Heart right ventricle (tissue), 16 donors: ENCODE measurements at regions not wholly inside any gene's neighbourhood (a gene's known extent, or its start where the extent isn't known, plus 50 kb on each side); places are given as distances from the start of the nearest gene placed in this dataset.
A peak's percentile ranks its signal among the peaks of the same experiment; 100 is the strongest.

ENCODE experiments used
- ATAC-seq, 8 donors: fragments of 200-7000 bp; cut with Tn5 transposase; one replicate each; pipeline ENCODE4 v1.9.1; 2020; ENCODE audit warnings: mild to moderate bottlenecking in 8 of 8, moderate library complexity in 8 of 8, moderate number of reproducible peaks in 1 of 8
- DNase-seq, 2 donors: peaks; one replicate each; pipeline ENCODE4 v3.0.0-alpha.2; 2020
- H3K27ac ChIP-seq, 10 donors: fragments of 200-600 bp; sonication (generic) in 2 of 10; one replicate each; pipeline versions ENCODE4 v1.5.0 to v1.8.0; 2020 to 2022; ENCODE audit warnings: mild to moderate bottlenecking in 3 of 10
- H3K27me3 ChIP-seq, 7 donors: fragments of 200-600 bp; one replicate each; pipeline ENCODE4 v1.8.0; 2021 to 2022; ENCODE audit warnings: mild to moderate bottlenecking in 2 of 7
- H3K36me3 ChIP-seq, 9 donors: fragments of 200-600 bp; sonication (generic) in 1 of 9; one replicate each; pipeline versions ENCODE4 v1.5.0 to v1.8.0; 2020 to 2022; ENCODE audit warnings: mild to moderate bottlenecking in 2 of 9
- H3K4me1 ChIP-seq, 9 donors: fragments of 200-600 bp; sonication (generic) in 1 of 9; one replicate each; pipeline versions ENCODE4 v1.5.0 to v1.8.0; 2020 to 2022; ENCODE audit warnings: mild to moderate bottlenecking in 4 of 9
- H3K4me3 ChIP-seq, 10 donors: fragments of 200-600 bp; sonication (generic) in 2 of 10; one replicate each; pipeline versions ENCODE4 v1.5.0 to v1.8.0; 2020 to 2022; ENCODE audit warnings: mild to moderate bottlenecking in 7 of 10, moderate library complexity in 2 of 10
- H3K9me3 ChIP-seq, 11 donors: fragments of 200-600 bp in 10 of 11; sonication (generic) in 2 of 11; one replicate each; pipeline versions ENCODE4 v1.5.0 to v1.8.0; 2013 to 2022; ENCODE audit warnings: mild to moderate bottlenecking in 2 of 11, control low read depth in 1 of 11, moderate library complexity in 1 of 11
- WGBS, 2 donors: extraction: QIAGEN DNeasy Blood & Tissue Kit; methylation state at CpG; one replicate each; pipeline ENCODE4 v1.1.7; 2013; ENCODE audit warnings: inconsistent platforms in 1 of 2; 5-methylcytosine and 5-hydroxymethylcytosine counted together
- intact Hi-C, 10 donors: fragments of 100-400 bp; cut with DNase I; formaldehyde crosslinking; loops; one replicate each; pipeline versions ENCODE4 v1.11.1 to v1.14.2; 2022
- TF ChIP-seq, protein P1 (sequence below), 9 donors: fragments of 200-600 bp; sonication (generic) in 2 of 9; IDR thresholded peaks; one replicate each; pipeline versions ENCODE4 v1.5.0 to v1.8.0; 2021 to 2022; ENCODE audit warnings: antibody characterized with exemption in 9 of 9, mild to moderate bottlenecking in 5 of 9, moderate library complexity in 1 of 9
- donor health status: Arrhythmogenic right ventricular cardiomyopathy.
- donor health status: ischemic (EF 13 %, LVEDD 7.1; RV severe dilation, severe dysfunction).
- donor health status: healthy with polysubstance abuse.
- donor health status: DM: no; HTN: yes; CAD: no.
- donor health status: DM: no; HTN: no; CAD: no.
- donor health status: ischemic (EF 25% LVEDD 6.9; RV normal size, moderate dysfunction).
- donor health status: ischemic (EF 25% LVEDD 5.7; RV mildly dilated, moderate dysfunction).
- donor health status: healthy.
- donor health status: DM: yes; HTN: yes; CAD: no.
- donor health status: Ischemic cardiomyopathy.
- donor health status: ischemic (EF 35%, LVEDD 5.7; RV mildly dilated, moderate dysfunction).
- donor health status: nonischemic (EF 11% LVEDD 7.7; RV severe dilation, severe dysfunction).
- donor health status: DM: yes; HTN: yes; CAD: no.
- donor health status: PGD.
- donor health status: ischemic (EF 29% LVEDD 5.4; RV normal size, mild dysfunction).
- donor health status: nonischemic (EF 23%, LVEDD 6.1; RV moderate dilation, normal function).

DNA sequence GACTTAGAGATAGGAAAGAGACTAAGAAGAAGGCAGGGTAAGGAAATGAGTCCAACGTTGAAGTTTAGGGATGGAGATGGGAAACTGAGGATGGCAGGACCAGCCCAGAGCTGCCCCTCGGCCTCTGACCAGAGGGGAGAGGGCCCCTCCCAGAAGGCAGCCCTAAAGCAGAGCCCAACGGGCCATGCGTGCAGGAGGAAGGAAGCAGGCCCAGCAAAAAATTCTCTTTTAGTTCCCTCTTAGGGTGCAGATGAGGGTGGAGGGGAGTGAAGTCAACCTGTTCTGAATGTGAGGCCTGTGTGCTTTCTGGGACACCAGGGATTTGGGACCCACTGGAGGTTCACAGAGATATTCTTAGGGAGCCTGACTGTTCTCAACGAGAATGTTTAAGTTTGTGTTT is 225.4 kb downstream of the RHOU start:
- ATAC-seq = peak in 1 of 8 donors; percentile 23

DNA sequence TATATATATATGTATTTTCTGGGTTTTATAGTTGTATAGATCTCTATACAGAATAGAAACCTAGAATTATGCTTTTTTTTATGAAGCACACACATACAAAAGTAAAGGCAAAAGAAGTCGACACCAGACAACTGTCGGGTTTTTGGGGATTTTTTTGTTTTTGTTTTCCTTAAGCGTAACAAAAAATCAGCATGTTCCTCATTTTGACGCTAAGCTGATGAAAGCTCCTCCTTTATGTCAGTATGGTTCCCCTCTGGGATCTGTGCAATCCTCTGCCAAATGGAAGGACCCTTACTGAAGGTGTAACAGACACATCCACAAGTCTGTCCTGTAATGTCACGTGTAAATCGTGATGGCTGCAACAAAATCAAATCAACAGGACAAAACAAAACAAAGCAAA is 226.2 kb downstream of the RHOU start:
- no peak for DNase-seq
- ATAC-seq = no peak
- 88 to 95% methylated on average over 6 of the region's 6 CpGs for WGBS, 2 donors
- Histone ChIP-seq H3K36me3 (no peaks in the 10 kb centered on the region), H3K4me3 (no peak overlapping the region), H3K4me1 (peaks cover 0 to 17% (median 13%) of the 10 kb centered on the region in 9 donors), H3K9me3 (no peaks in the 10 kb centered on the region), H3K27me3 (no peaks in the 10 kb centered on the region), H3K27ac (peak overlapping the region in 1 of 10 donors; percentile 69)
- intact Hi-C loops = no loop called here
- TF ChIP-seq, protein P1, sequence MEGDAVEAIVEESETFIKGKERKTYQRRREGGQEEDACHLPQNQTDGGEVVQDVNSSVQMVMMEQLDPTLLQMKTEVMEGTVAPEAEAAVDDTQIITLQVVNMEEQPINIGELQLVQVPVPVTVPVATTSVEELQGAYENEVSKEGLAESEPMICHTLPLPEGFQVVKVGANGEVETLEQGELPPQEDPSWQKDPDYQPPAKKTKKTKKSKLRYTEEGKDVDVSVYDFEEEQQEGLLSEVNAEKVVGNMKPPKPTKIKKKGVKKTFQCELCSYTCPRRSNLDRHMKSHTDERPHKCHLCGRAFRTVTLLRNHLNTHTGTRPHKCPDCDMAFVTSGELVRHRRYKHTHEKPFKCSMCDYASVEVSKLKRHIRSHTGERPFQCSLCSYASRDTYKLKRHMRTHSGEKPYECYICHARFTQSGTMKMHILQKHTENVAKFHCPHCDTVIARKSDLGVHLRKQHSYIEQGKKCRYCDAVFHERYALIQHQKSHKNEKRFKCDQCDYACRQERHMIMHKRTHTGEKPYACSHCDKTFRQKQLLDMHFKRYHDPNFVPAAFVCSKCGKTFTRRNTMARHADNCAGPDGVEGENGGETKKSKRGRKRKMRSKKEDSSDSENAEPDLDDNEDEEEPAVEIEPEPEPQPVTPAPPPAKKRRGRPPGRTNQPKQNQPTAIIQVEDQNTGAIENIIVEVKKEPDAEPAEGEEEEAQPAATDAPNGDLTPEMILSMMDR (IDR thresholded peaks at IDR 0.05) = no peak

More for the DNA sequence above, 225.4 kb downstream of the RHOU start:
- WGBS, 2 donors = 66 to 67% methylated on average over 5 of the region's 5 CpGs
- DNase-seq = no peak
- peak overlapping the region in 1 of 10 donors; percentile 69 for H3K27ac ChIP-seq
- H3K9me3 ChIP-seq = no peaks in the 10 kb centered on the region
- H3K4me3 ChIP-seq = no peak overlapping the region
- peaks cover 0 to 17% (median 13%) of the 10 kb centered on the region in 9 donors for H3K4me1 ChIP-seq
- H3K27me3 ChIP-seq = no peaks in the 10 kb centered on the region
- no peaks in the 10 kb centered on the region for H3K36me3 ChIP-seq
- TF ChIP-seq, protein P1 (IDR thresholded peaks at IDR 0.05) = no peak
- intact Hi-C loops = no loop called here

DNA sequence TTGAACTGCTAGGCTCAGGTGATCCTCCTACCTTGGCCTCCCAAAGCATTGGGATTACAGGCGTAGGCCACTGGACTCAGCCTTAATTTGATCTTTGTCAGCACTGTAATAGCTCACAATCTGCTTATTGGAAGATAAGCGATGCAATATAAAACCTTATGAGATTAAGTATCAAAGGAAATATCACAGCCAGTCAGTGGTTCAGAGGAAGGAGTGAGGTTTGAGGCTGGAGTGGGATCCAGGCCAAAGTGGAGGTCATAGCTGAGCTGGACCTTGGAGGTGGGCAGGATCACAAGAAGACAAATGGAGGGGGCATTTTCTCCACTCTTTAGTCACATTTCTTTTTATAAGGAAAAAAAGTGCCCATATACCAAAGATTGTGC is 228.5 kb downstream of the RHOU start:
- H3K4me3 ChIP-seq = no peak overlapping the region
- no peaks in the 10 kb centered on the region for H3K36me3 ChIP-seq
- WGBS, 2 donors = 61 to 68% methylated on average over 2 of the region's 2 CpGs
- TF ChIP-seq, protein P1 (IDR thresholded peaks at IDR 0.05) = no peak
- intact Hi-C loops = no loop called here
- H3K4me1 ChIP-seq = peaks cover 0 to 17% (median 13%) of the 10 kb centered on the region in 9 donors
- no peaks in the 10 kb centered on the region for H3K9me3 ChIP-seq
- ATAC-seq = peak in 6 of 8 donors; percentile 17 to 66 (median 40)
- H3K27me3 ChIP-seq = no peaks in the 10 kb centered on the region
- no peak for DNase-seq
- peak overlapping the region in 8 of 10 donors; percentile 1 to 72 (median 62) for H3K27ac ChIP-seq

DNA sequence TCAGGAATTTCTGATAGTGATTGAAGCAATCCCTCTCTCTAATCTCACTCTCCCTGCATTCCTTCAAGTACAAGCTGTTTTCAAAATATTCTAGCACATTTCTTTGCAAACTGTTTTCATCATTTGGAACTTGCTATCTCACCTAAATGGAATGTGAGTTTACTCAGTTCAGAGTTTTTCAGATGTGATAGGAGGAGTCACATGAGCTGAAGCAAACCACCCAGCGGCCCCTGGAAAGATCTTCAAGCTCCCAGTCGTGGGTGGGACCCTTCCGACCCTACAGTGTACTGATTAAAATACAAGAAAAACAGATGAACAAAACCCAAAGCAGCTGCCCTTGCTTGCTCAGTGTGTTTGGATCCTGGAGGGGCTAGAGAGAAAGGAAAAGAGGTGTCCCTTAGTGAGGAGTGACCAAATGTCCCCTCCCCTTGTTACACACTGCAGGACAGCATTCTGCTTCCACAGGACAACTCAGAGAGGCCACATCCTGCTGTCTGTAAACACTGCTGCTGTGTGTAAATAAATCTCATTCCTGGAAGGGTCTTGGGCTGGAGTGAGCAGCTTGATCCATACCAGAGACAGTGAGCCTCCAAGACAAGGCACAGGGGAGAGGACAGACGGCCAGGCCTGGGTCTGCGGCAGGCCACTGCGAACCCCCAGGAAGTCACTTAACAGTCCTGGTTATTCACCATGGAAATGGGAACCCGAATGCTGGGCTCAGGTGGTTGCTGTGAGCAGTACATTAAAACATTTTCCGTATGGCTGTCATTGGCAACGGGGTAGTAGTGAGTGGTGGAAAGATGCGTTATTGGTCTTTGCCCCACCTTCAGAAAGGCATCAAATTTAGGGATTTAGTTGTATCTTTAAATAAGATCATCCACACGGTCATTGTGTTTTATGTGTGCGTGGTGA is 229.2 kb downstream of the RHOU start:
- Histone ChIP-seq H3K4me1 (peaks cover 0 to 17% (median 13%) of the 10 kb centered on the region in 9 donors), H3K9me3 (no peaks in the 10 kb centered on the region), H3K4me3 (no peak overlapping the region), H3K27me3 (no peaks in the 10 kb centered on the region), H3K27ac (peak overlapping the region in 9 of 10 donors; percentile 41 to 72 (median 55)), H3K36me3 (no peaks in the 10 kb centered on the region)
- ATAC-seq (peak; percentile 61 to 95 (median 91)), DNase-seq (peak in 1 of 2 donors; percentile 32)
- TF ChIP-seq, protein P1 (IDR thresholded peaks at IDR 0.05) = no peak
- intact Hi-C loops = no loop called here
- 58 to 61% methylated on average over 12 of the region's 12 CpGs for WGBS, 2 donors
